HEK293 (cell line): ENCODE measurements at regions not wholly inside any gene's neighbourhood (a gene's known extent, or its start where the extent isn't known, plus 50 kb on each side); places are given as distances from the start of the nearest gene placed in this dataset.

Experiments
- CTCF ChIA-PET: fragments of 350-600 bp; formaldehyde crosslinking; extraction: SDS; loops from one replicate; lab custom pipeline; 2021; ENCODE audit warnings: antibody characterized with exemption; lab: Yijun Ruan, JAX
- POLR2A ChIA-PET: fragments of 300-600 bp; formaldehyde crosslinking; extraction: SDS; loops from one replicate; lab custom pipeline; 2020; ENCODE audit warnings: antibody characterized with exemption, inconsistent platforms; lab: Yijun Ruan, JAX
- H3K27ac ChIP-seq: fragments of 200-500 bp; sonication (Bioruptor generic); 2 replicates; pipeline ENCODE4 v1.5.1; 2014; ENCODE audit warnings: low read depth, low read length, control low read depth, inconsistent platforms; ENCODE audit errors: extremely low read depth
- H3K36me3 ChIP-seq, 2 experiments: fragments of 200-500 bp in 1 of 2; sonication (Bioruptor generic) in 1 of 2; 1 replicate in 1 of 2; 2 replicates in 1 of 2; pipeline ENCODE4 v1.5.1; 2014 to 2017; ENCODE audit warnings: inconsistent platforms in 2 of 2, low read length in 2 of 2; ENCODE audit not compliant: control insufficient read depth in 2 of 2, insufficient read depth in 1 of 2
- H3K4me1 ChIP-seq: fragments of 200-500 bp; sonication (Bioruptor generic); 2 replicates; pipeline ENCODE4 v1.5.1; 2014; ENCODE audit warnings: mild to moderate bottlenecking, low read length, inconsistent platforms; ENCODE audit not compliant: control insufficient read depth, insufficient read depth
- H3K4me3 ChIP-seq: 2 replicates; pipeline ENCODE4 v1.5.1; 2011; ENCODE audit warnings: low read depth, mild to moderate bottlenecking, control low read depth, low read length, moderate library complexity
- H3K9me3 ChIP-seq: fragments of 200-500 bp; sonication (Bioruptor generic); 2 replicates; pipeline ENCODE4 v1.5.1; 2014; ENCODE audit warnings: low read depth, low read length, inconsistent platforms; ENCODE audit not compliant: control insufficient read depth, insufficient read depth
- BCL11A ChIP-seq: fragments of 450-650 bp; formaldehyde crosslinking; IDR thresholded peaks from 2 replicates; pipeline ENCODE4 v1.5.1; 2016; ENCODE audit warnings: low read depth, missing biosample characterization, missing genetic modification characterization
- CTCF ChIP-seq: fragments of 450-650 bp; formaldehyde crosslinking; IDR thresholded peaks from 2 replicates; pipeline ENCODE4 v1.5.1; 2016; ENCODE audit warnings: missing biosample characterization, missing genetic modification characterization
- KLF16 ChIP-seq: fragments of 450-650 bp; formaldehyde crosslinking; IDR thresholded peaks from 2 replicates; pipeline ENCODE4 v1.5.1; 2017; ENCODE audit warnings: missing biosample characterization, missing genetic modification characterization
- PBX3 ChIP-seq: sonication (generic); formaldehyde crosslinking; IDR thresholded peaks from 2 replicates; pipeline ENCODE4 v1.8.1; 2022; ENCODE audit warnings: mild to moderate bottlenecking, moderate library complexity, missing genetic modification reagents
- PRDM10 ChIP-seq: fragments of 450-650 bp; formaldehyde crosslinking; IDR thresholded peaks from 2 replicates; pipeline ENCODE4 v1.5.1; 2016; ENCODE audit warnings: missing biosample characterization, missing genetic modification characterization
- SETDB1 ChIP-seq: IDR thresholded peaks from one replicate; pipeline ENCODE4 v1.6.1; 2017; ENCODE audit warnings: mild to moderate bottlenecking, low read length, moderate library complexity, mixed read lengths; ENCODE audit not compliant: insufficient read length
- YY1 ChIP-seq: fragments of 450-650 bp; formaldehyde crosslinking; IDR thresholded peaks from 2 replicates; pipeline ENCODE4 v1.5.1; 2018; ENCODE audit warnings: missing biosample characterization, missing genetic modification characterization
- ZBTB11 ChIP-seq: fragments of 450-650 bp; formaldehyde crosslinking; conservative IDR thresholded peaks from 2 replicates; pipeline ENCODE4 v1.5.1; 2016; ENCODE audit warnings: low read depth, missing biosample characterization, missing genetic modification characterization
- ZBTB20 ChIP-seq: fragments of 450-650 bp; formaldehyde crosslinking; IDR thresholded peaks from 2 replicates; pipeline ENCODE4 v1.5.1; 2016; ENCODE audit warnings: missing biosample characterization, missing genetic modification characterization
- ZEB2 ChIP-seq: fragments of 450-650 bp; formaldehyde crosslinking; IDR thresholded peaks from 2 replicates; pipeline ENCODE4 v1.5.1; 2016; ENCODE audit warnings: missing biosample characterization, missing genetic modification characterization
- ZNF138 ChIP-seq: fragments of 450-650 bp; formaldehyde crosslinking; IDR thresholded peaks from 2 replicates; pipeline ENCODE4 v1.5.1; 2016; ENCODE audit warnings: missing biosample characterization, missing genetic modification characterization, borderline replicate concordance
- ZNF174 ChIP-seq: fragments of 450-650 bp; formaldehyde crosslinking; IDR thresholded peaks from 2 replicates; pipeline ENCODE4 v1.5.0; 2017; ENCODE audit warnings: missing biosample characterization, mild to moderate bottlenecking, missing genetic modification characterization
- ZNF24 ChIP-seq: fragments of 450-650 bp; formaldehyde crosslinking; IDR thresholded peaks from 2 replicates; pipeline ENCODE4 v1.5.1; 2016; ENCODE audit warnings: missing biosample characterization, missing genetic modification characterization
- ZNF416 ChIP-seq: fragments of 450-650 bp; formaldehyde crosslinking; IDR thresholded peaks from 2 replicates; pipeline ENCODE4 v1.5.1; 2016; ENCODE audit warnings: missing biosample characterization, missing genetic modification characterization
- ZNF449 ChIP-seq: fragments of 450-650 bp; formaldehyde crosslinking; IDR thresholded peaks from 2 replicates; pipeline ENCODE4 v1.5.1; 2017; ENCODE audit warnings: missing biosample characterization, mild to moderate bottlenecking, missing genetic modification characterization, moderate library complexity
- ZNF518A ChIP-seq: fragments of 450-650 bp; formaldehyde crosslinking; conservative IDR thresholded peaks from 2 replicates; pipeline ENCODE4 v1.5.1; 2016; ENCODE audit warnings: low read depth, missing biosample characterization, missing genetic modification characterization
- ZNF571 ChIP-seq: fragments of 450-650 bp; formaldehyde crosslinking; IDR thresholded peaks from 2 replicates; pipeline ENCODE4 v1.5.0; 2017; ENCODE audit warnings: missing biosample characterization, missing genetic modification characterization
- ZNF660 ChIP-seq: fragments of 450-650 bp; IDR thresholded peaks from 2 replicates; pipeline ENCODE4 v1.5.1; 2018; ENCODE audit warnings: missing biosample characterization, mild to moderate bottlenecking, missing genetic modification characterization
- ZNF707 ChIP-seq: fragments of 450-650 bp; formaldehyde crosslinking; IDR thresholded peaks from 2 replicates; pipeline ENCODE4 v1.5.1; 2016; ENCODE audit warnings: missing biosample characterization, missing genetic modification characterization
- ZSCAN23 ChIP-seq: fragments of 450-650 bp; formaldehyde crosslinking; IDR thresholded peaks from 2 replicates; pipeline ENCODE4 v1.5.1; 2016; ENCODE audit warnings: missing biosample characterization, missing genetic modification characterization

GRCh38 chr2:129443235-129443864, 536.1 kb upstream of the RAB6C start:
- ChIA-PET CTCF (no interaction called here), POLR2A (no interaction called here)
- H3K27ac ChIP-seq: no peak overlapping the region
- TF ChIP-seq SETDB1: peak; percentile 92
- peak; percentile 51; the same call in 1 of the 2 replicates for TF ChIP-seq YY1 (tag by site-specific recombination)
- no peak for TF ChIP-seq ZNF660 (tag by site-specific recombination)
- no peak for TF ChIP-seq CTCF (tag by site-specific recombination)
- TF ChIP-seq ZNF24 (tag by site-specific recombination): no peak
- peak; percentile 73 for TF ChIP-seq ZNF518A
- no peak for TF ChIP-seq ZNF138
- no peak for TF ChIP-seq PBX3 (CRISPR knock-in tag)
- no peak for TF ChIP-seq ZNF571
- TF ChIP-seq ZEB2 (tag by site-specific recombination): no peak
- TF ChIP-seq ZBTB11 (tag by site-specific recombination): peak; percentile 89
- 0 out of 2 replicates have a peak, but pooled peaks have one; percentile 16 for TF ChIP-seq ZBTB20
- TF ChIP-seq KLF16 (tag by site-specific recombination): no peak
- TF ChIP-seq BCL11A: no peak
- TF ChIP-seq ZSCAN23 (tag by site-specific recombination): no peak
- no peak for TF ChIP-seq ZNF449
- TF ChIP-seq ZNF416 (tag by site-specific recombination): no peak
- no peak for TF ChIP-seq PRDM10 (tag by site-specific recombination)
- TF ChIP-seq ZNF707 (tag by site-specific recombination): no peak
- no peak for TF ChIP-seq ZNF174
- H3K9me3 ChIP-seq: no peaks in the 10 kb centered on the region
- peak overlapping the region; percentile 53 for H3K4me3 ChIP-seq
- H3K4me1 ChIP-seq: no peaks in the 10 kb centered on the region
- H3K36me3 ChIP-seq: peaks cover 0 to 16% of the 10 kb centered on the region in 2 experiments; a peak in 1 of 3 replicates
